ENCODE measurements at regions not wholly inside any gene's neighbourhood (a gene's known extent, or its start where the extent isn't known, plus 50 kb on each side); places are given as distances from the start of the nearest gene placed in this dataset.

DNA sequence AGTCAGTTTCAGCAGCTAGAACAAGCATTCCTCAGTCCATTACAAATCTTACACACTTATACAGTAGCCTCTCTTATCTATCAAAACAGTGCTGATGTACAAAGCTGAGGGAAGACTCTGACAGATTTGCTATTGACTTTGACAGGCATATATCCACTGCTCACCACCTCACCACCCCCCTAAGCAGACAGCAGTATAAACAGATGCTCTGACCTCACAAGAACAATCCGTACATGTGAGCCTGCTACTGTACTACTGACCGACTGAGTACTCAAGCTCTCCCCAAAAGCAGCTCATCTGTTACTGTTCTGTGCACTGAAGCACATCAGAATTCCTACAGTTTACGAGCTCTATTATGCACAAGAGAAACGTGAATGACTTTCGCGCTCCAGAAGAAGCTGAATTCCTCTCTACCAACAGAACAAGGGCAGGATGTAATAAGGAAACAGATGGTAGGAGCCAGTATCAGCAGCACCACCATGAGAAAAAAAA lies 95.6 kb upstream of the PDE1A start:
- TF ChIP-seq, protein P1, sequence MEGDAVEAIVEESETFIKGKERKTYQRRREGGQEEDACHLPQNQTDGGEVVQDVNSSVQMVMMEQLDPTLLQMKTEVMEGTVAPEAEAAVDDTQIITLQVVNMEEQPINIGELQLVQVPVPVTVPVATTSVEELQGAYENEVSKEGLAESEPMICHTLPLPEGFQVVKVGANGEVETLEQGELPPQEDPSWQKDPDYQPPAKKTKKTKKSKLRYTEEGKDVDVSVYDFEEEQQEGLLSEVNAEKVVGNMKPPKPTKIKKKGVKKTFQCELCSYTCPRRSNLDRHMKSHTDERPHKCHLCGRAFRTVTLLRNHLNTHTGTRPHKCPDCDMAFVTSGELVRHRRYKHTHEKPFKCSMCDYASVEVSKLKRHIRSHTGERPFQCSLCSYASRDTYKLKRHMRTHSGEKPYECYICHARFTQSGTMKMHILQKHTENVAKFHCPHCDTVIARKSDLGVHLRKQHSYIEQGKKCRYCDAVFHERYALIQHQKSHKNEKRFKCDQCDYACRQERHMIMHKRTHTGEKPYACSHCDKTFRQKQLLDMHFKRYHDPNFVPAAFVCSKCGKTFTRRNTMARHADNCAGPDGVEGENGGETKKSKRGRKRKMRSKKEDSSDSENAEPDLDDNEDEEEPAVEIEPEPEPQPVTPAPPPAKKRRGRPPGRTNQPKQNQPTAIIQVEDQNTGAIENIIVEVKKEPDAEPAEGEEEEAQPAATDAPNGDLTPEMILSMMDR (IDR thresholded peaks at IDR 0.05): no peak
- TF ChIP-seq POLR2AphosphoS5 (IDR thresholded peaks at IDR 0.05) (no peak), POLR2A (IDR thresholded peaks at IDR 0.05) (no peak), EP300 (IDR thresholded peaks at IDR 0.05) (no peak)

All from sigmoid colon (tissue), 4 donors.